ENCODE measurements at regions not wholly inside any gene's neighbourhood (a gene's known extent, or its start where the extent isn't known, plus 50 kb on each side); places are given as distances from the start of the nearest gene placed in this dataset.

DNA sequence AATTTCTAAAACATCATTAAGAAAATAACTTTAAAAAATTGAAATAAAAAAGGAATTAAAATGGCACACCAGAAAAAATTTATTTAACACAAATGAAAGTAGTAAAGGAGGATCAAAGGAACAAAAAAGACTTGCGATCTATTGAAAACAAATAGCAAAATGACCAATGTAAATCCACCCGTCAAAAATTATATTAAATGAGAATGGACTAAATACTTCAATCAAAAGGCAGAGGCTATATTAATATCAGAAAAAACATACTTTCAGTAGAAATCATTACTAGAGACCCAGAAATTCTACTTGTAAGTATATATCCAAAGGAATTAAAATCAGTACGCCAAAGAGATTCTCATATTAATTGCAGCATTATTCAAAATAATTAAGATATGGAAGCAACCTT lies 293.1 kb upstream of the SOX4 start:
- peaks cover 10% of the 10 kb centered on the region for H3K9me3 Mint-ChIP-seq (ENCODE audit: unreplicated experiment)
- no peak overlapping the region for H3K27ac Mint-ChIP-seq (ENCODE audit: unreplicated experiment)
- ChIA-PET CTCF (no interaction called here), POLR2A (no interaction called here)
- Histone ChIP-seq H3K4me3 (ENCODE audit: low read depth, low read length) (no peak overlapping the region), H3K27me3 (replicated peaks; ENCODE audit: control insufficient read depth, insufficient read depth, low read length) (no peaks in the 10 kb centered on the region), H3K9me3 (peaks cover 9% of the 10 kb centered on the region; the same call in 1 of the 2 replicates), H3K36me3 (ENCODE audit: control insufficient read depth, insufficient read depth, low read length) (no peaks in the 10 kb centered on the region), H3K4me1 (no peaks in the 10 kb centered on the region)
- H3K27me3 Mint-ChIP-seq (ENCODE audit: insufficient read depth, unreplicated experiment) = no peaks in the 10 kb centered on the region
- H3K4me3 Mint-ChIP-seq (ENCODE audit: unreplicated experiment) = no peak overlapping the region
- no TSS peak for BruUV-seq (replicated peaks)
- no peaks in the 10 kb centered on the region for H3K36me3 Mint-ChIP-seq (ENCODE audit: insufficient read depth, unreplicated experiment)
- DNase-seq = no peak
- H3K4me1 Mint-ChIP-seq (ENCODE audit: low read depth, unreplicated experiment) = peaks cover 6% of the 10 kb centered on the region
- TF ChIP-seq, protein P1, sequence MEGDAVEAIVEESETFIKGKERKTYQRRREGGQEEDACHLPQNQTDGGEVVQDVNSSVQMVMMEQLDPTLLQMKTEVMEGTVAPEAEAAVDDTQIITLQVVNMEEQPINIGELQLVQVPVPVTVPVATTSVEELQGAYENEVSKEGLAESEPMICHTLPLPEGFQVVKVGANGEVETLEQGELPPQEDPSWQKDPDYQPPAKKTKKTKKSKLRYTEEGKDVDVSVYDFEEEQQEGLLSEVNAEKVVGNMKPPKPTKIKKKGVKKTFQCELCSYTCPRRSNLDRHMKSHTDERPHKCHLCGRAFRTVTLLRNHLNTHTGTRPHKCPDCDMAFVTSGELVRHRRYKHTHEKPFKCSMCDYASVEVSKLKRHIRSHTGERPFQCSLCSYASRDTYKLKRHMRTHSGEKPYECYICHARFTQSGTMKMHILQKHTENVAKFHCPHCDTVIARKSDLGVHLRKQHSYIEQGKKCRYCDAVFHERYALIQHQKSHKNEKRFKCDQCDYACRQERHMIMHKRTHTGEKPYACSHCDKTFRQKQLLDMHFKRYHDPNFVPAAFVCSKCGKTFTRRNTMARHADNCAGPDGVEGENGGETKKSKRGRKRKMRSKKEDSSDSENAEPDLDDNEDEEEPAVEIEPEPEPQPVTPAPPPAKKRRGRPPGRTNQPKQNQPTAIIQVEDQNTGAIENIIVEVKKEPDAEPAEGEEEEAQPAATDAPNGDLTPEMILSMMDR (IDR thresholded peaks at IDR 0.05; ENCODE audit: insufficient read depth in 1 of 2, low read depth in 1 of 2, low read length in 1 of 2, severe bottlenecking in 1 of 2, unreplicated experiment in 1 of 2) = no peak
- intact Hi-C loops (cut with micrococcal nuclease; ENCODE audit: unreplicated experiment) = no loop called here

DNA sequence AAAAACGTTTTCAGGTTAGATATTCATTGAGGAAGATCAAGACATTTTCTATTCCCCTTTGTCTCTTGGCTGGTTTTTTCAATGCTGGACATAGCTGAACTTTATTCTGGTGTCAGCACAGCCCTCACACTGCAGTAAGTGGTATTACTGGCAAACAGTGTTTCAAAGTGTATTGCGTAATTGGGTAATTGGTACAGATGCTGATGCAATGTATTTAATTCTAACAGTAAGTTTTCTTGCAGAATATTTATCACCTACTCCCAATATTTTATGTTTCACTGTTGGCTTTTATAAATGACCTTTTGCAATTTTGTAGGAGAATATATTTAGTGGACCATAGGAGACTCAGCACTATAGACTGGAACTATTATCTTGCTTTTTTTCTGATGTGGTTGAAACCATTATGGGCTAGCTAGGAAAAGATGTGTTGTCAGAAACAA lies 287.6 kb upstream of the SOX4 start:
- Mint-ChIP-seq H3K27me3 (ENCODE audit: insufficient read depth, unreplicated experiment) (no peaks in the 10 kb centered on the region), H3K27ac (ENCODE audit: unreplicated experiment) (no peak overlapping the region), H3K9me3 (ENCODE audit: unreplicated experiment) (peaks cover 10% of the 10 kb centered on the region), H3K4me1 (ENCODE audit: low read depth, unreplicated experiment) (no peaks in the 10 kb centered on the region), H3K36me3 (ENCODE audit: insufficient read depth, unreplicated experiment) (no peaks in the 10 kb centered on the region), H3K4me3 (ENCODE audit: unreplicated experiment) (no peak overlapping the region)
- no peaks in the 10 kb centered on the region for H3K4me1 ChIP-seq
- no peaks in the 10 kb centered on the region for H3K36me3 ChIP-seq (ENCODE audit: control insufficient read depth, insufficient read depth, low read length)
- BruUV-seq (replicated peaks) = no TSS peak
- no peaks in the 10 kb centered on the region for H3K27me3 ChIP-seq (replicated peaks; ENCODE audit: control insufficient read depth, insufficient read depth, low read length)
- TF ChIP-seq, protein P1 (IDR thresholded peaks at IDR 0.05; ENCODE audit: insufficient read depth in 1 of 2, low read depth in 1 of 2, low read length in 1 of 2, severe bottlenecking in 1 of 2, unreplicated experiment in 1 of 2) = peak in 1 of 2 experiments; percentile 18
- DNase-seq = peak in 1 of 2 experiments; percentile 27
- no peak overlapping the region for H3K4me3 ChIP-seq (ENCODE audit: low read depth, low read length)
- H3K9me3 ChIP-seq = peaks cover 4% of the 10 kb centered on the region; the same call in 1 of the 2 replicates
- CTCF ChIA-PET = no interaction called here
- POLR2A ChIA-PET = no interaction called here
- intact Hi-C loops (cut with micrococcal nuclease; ENCODE audit: unreplicated experiment) = no loop called here

DNA sequence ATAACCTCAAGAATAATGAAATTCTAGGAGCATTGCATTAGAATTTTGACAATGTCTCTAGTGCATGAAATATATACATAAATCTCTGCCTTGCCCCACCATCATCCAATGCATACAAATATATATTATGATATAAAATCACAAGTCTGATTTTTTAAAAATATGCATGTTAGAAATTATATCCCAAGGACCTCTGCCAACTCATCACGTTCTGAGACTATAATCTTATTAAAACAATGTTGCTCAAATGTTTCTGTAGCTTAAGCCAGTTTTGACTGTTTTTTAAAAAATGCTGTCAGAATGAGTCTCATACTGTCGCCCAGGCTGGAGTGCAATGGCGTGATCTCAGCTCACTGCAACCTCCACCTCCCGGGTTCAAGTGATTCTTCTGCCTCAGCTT lies 287.0 kb upstream of the SOX4 start:
- BruUV-seq (replicated peaks) = no TSS peak
- Histone ChIP-seq H3K36me3 (ENCODE audit: control insufficient read depth, insufficient read depth, low read length) (no peaks in the 10 kb centered on the region), H3K9me3 (peaks cover 4% of the 10 kb centered on the region; the same call in 1 of the 2 replicates), H3K27me3 (replicated peaks; ENCODE audit: control insufficient read depth, insufficient read depth, low read length) (no peaks in the 10 kb centered on the region), H3K4me3 (ENCODE audit: low read depth, low read length) (no peak overlapping the region), H3K4me1 (no peaks in the 10 kb centered on the region)
- H3K27me3 Mint-ChIP-seq (ENCODE audit: insufficient read depth, unreplicated experiment) = no peaks in the 10 kb centered on the region
- no peak overlapping the region for H3K27ac Mint-ChIP-seq (ENCODE audit: unreplicated experiment)
- TF ChIP-seq, protein P1 (IDR thresholded peaks at IDR 0.05; ENCODE audit: insufficient read depth in 1 of 2, low read depth in 1 of 2, low read length in 1 of 2, severe bottlenecking in 1 of 2, unreplicated experiment in 1 of 2) = no peak
- intact Hi-C loops (cut with micrococcal nuclease; ENCODE audit: unreplicated experiment) = no loop called here
- no peaks in the 10 kb centered on the region for H3K36me3 Mint-ChIP-seq (ENCODE audit: insufficient read depth, unreplicated experiment)
- H3K9me3 Mint-ChIP-seq (ENCODE audit: unreplicated experiment) = peaks cover 9% of the 10 kb centered on the region
- DNase-seq = no peak
- CTCF ChIA-PET = no interaction called here
- POLR2A ChIA-PET = no interaction called here
- H3K4me1 Mint-ChIP-seq (ENCODE audit: low read depth, unreplicated experiment) = no peaks in the 10 kb centered on the region
- no peak overlapping the region for H3K4me3 Mint-ChIP-seq (ENCODE audit: unreplicated experiment)
